Activated CD4-positive, alpha-beta T cell treated with anti-CD3 and anti-CD28 coated beads, Interleukin-2, amount 50 U/mL, for 48 hours (primary cell): ENCODE measurements at regions not wholly inside any gene's neighbourhood (a gene's known extent, or its start where the extent isn't known, plus 50 kb on each side); places are given as distances from the start of the nearest gene placed in this dataset.

ENCODE experiments used
- DNase-seq, 2 experiments: peaks; one replicate each; pipeline ENCODE4 v3.0.0-alpha.2; 2020

- DNase-seq = no peak
Measured at GRCh38 chr2:146239392-146240135, 1605.3 kb upstream of the ACVR2A start.

GRCh38 chr2:146238254-146238966 is 1606.4 kb upstream of the ACVR2A start:
- DNase-seq = no peak

GRCh38 chr2:146235158-146235557 is 1609.7 kb upstream of the ACVR2A start:
- no peak for DNase-seq

- DNase-seq = no peak
Measured at GRCh38 chr2:146229508-146230155, 1615.2 kb upstream of the ACVR2A start.

GRCh38 chr2:146228466-146229058 is 1616.3 kb upstream of the ACVR2A start:
- DNase-seq = no peak

GRCh38 chr2:146228020-146228393 is 1616.8 kb upstream of the ACVR2A start:
- no peak for DNase-seq

GRCh38 chr2:146227152-146228019 is 1617.4 kb upstream of the ACVR2A start:
- DNase-seq = no peak

- DNase-seq = no peak
Measured at GRCh38 chr2:146226077-146226476, 1618.8 kb upstream of the ACVR2A start.

GRCh38 chr2:146221826-146222225 is 1623.0 kb upstream of the ACVR2A start:
- no peak for DNase-seq

- DNase-seq = no peak
Measured at GRCh38 chr2:146220957-146221356, 1623.9 kb upstream of the ACVR2A start.

- no peak for DNase-seq
Measured at GRCh38 chr2:146214394-146214929, 1630.4 kb upstream of the ACVR2A start.

GRCh38 chr2:146213674-146214073 is 1631.2 kb upstream of the ACVR2A start:
- no peak for DNase-seq

- no peak for DNase-seq
Measured at GRCh38 chr2:146212602-146213001, 1632.2 kb upstream of the ACVR2A start.

- DNase-seq = no peak
Measured at GRCh38 chr2:146209842-146210275, 1635.0 kb upstream of the ACVR2A start.

- DNase-seq = no peak
Measured at GRCh38 chr2:146207901-146208300, 1636.9 kb upstream of the ACVR2A start.

GRCh38 chr2:146207417-146207816 is 1637.4 kb upstream of the ACVR2A start:
- no peak for DNase-seq

- DNase-seq = no peak
Measured at GRCh38 chr2:146203064-146203624, 1641.7 kb upstream of the ACVR2A start.

GRCh38 chr2:146193619-146194018 is 1651.2 kb upstream of the ACVR2A start:
- DNase-seq = no peak

GRCh38 chr2:146189541-146189940 is 1655.3 kb upstream of the ACVR2A start:
- DNase-seq = no peak

GRCh38 chr2:146173934-146174333 is 1654.0 kb upstream of the ZEB2 start:
- DNase-seq = no peak

- no peak for DNase-seq
Measured at GRCh38 chr2:146161256-146161882, 1641.5 kb upstream of the ZEB2 start.
